ENCODE measurements at regions not wholly inside any gene's neighbourhood (a gene's known extent, or its start where the extent isn't known, plus 50 kb on each side); places are given as distances from the start of the nearest gene placed in this dataset.

DNA sequence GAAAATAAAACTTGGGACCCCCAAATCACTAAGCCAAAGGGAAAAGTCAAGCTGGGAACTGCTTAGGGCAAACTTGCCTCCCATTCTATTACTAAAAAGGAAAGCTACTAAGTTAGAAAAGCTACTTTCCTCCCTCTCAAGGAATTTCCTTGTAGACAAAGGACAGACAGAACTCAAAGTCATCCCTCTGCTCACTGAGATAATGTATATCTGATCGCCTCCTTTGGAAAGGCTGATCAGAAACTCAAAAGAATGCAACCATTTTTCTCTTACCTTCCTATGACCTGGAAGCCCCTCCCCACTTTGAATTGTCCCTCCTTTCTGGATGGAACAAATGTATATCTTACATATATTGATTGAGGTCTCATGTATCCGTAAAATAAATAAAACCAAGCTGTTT is 190.5 kb upstream of the DCN start:
- no peak for DNase-seq

GRCh38 chr12:91370086-91370868 is 187.7 kb upstream of the DCN start:
- DNase-seq: no peak

DNA sequence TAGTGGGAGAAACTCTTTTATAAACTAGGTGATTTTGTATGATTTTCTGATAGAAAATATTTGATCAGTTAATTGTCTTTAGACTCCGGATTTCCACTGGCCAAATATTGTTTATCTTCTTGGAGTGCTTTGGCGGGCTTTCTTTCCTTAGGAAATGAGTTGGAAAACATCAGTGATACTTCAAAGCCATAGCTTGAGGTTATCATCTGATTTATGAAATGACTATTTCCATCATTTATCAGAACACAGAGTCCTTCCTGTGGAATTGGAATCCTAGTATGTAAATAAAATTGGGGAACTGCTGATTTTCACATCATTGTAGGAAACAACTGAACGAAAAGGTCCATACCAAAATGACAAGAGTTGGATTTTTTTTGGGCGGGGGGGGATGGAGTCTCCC is 186.0 kb upstream of the DCN start:
- no peak for DNase-seq

DNA sequence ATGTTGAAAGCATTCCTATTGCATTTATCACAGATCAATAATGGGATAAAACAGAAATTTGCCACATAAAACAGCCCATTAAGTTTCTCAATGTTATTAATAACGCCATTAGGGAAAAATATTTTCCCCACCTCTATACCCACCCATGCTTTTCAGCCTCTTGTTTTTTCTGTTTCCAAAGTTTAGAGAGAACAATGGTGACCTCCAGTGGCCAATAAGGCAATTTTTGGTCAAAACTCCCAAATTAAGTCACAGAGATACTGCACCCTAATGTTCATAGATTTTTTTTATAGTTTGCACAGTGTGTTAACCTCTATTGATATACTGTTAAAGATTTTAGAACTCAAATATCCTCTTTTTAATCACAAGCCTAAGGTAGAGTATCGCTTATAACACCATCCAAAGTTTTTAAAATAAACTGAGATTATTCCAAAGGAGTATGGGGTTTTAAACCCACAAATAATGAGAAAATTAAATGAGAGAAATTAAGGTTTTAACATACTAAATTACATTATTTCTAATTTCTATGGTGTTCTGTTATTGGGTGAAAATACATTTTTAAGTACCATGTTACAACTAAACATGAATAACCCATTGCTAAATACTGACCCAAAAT is 184.7 kb upstream of the DCN start:
- DNase-seq: no peak

GRCh38 chr12:91364471-91365184 is 182.0 kb upstream of the DCN start:
- no peak for DNase-seq

DNA sequence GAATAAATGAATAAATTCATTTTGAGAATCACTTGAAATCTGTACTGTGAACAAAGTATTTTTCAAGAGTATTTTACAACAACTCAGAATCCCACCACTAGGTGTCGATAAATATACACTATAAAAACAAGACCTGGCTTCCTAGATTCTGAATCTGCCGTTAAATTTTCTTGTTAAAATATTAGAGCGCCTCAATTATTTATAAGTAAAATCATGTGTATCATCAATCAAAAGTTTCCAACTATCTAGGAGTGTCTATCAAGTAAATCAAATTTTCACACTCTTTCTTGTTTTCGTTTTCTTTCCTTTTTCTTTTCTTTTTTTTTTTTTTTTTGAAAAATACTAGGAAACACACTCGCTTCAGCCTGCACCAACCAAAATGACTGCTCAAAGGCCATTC is 179.2 kb upstream of the DCN start:
- no peak for DNase-seq

GRCh38 chr12:91357381-91357780 is 174.8 kb upstream of the DCN start:
- no peak for DNase-seq

DNA sequence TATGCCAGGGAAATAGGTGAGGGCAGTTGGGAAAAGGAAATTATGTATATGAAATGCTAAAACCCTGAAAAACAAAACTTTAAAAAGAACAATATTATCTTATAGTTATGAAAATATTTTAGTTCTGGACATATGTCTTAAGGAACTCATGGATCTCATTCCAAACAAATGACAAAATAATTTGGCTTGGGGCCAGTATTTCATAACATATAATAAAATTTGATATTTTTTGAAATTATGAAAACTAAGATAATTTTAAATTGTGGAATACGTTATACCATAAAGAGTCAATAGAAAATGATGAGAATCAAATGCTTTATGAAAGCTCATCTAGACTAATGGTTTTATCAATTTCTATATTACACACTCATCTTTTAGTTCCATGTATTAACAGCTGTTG is 173.8 kb upstream of the DCN start:
- DNase-seq: no peak

GRCh38 chr12:91355150-91356006 is 172.8 kb upstream of the DCN start:
- peak; percentile 60 for DNase-seq

- DNase-seq: no peak
These were observed 170.6 kb upstream of the DCN start for GRCh38 chr12:91353266-91353665.

- no peak for DNase-seq
These were observed 166.9 kb upstream of the DCN start for GRCh38 chr12:91349476-91349875.

- no peak for DNase-seq
These were observed 165.0 kb upstream of the DCN start for GRCh38 chr12:91347481-91348214.

GRCh38 chr12:91346827-91347226 is 164.2 kb upstream of the DCN start:
- no peak for DNase-seq

- DNase-seq: no peak
These were observed 161.8 kb upstream of the DCN start for GRCh38 chr12:91344408-91344807.

GRCh38 chr12:91343010-91343409 is 160.4 kb upstream of the DCN start:
- DNase-seq: no peak

DNA sequence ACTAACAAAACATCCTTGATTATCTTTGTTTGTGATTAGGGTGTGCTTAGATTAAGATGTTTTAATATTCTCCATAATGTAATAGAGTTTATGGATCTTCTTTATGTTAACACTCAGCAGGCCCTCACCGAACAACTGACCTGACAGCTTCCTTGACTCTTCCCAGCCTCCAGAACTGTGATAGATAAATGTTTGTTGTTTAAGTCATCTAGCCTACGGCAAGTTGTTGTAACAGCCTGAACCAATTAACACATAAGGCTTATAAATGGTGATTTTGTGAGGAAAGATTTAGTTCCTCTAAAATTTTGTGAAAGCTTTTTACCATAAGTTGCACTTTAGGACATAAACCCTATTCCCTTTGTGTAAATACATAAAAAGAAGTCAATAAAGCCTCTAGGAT is 156.5 kb upstream of the DCN start:
- DNase-seq: no peak

DNA sequence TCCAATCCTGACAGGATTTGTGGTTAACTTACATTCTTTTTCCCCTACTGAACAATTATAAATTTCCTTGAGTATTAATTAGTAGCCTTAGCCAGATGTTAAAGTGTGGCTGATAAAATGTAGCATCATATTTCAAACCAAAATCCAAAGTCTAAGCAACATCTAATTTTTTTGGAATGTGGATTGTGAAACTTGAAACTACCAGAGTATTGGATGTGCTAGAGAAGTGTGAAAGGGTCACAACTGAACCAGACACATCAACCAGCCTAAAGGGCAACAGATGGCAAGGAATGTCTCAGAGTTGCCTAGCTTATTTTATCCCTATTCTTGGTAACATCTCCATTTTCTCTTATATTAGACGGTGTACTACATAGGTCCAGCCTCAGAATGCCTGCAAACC is 153.1 kb upstream of the DCN start:
- no peak for DNase-seq

DNA sequence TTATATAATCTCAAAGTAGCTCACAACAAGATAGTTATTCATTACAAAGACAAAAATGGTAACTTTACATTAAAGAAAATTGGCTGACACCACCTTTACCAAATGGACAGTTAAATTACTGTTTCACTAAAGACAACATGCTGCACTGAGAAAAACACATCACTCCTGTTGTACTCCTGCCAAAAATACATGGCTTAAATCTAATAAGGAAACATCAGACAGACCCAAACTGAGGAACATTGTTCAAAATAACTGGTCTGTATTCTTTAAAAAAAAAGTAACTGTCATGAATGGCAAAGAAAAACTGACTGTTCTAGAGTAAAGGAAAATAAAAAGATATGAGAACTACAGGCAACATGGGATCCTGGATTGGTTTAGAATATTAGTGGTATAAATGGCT is 151.3 kb upstream of the DCN start:
- DNase-seq: no peak

GRCh38 chr12:91332302-91332701 is 149.7 kb upstream of the DCN start:
- DNase-seq: no peak

DNA sequence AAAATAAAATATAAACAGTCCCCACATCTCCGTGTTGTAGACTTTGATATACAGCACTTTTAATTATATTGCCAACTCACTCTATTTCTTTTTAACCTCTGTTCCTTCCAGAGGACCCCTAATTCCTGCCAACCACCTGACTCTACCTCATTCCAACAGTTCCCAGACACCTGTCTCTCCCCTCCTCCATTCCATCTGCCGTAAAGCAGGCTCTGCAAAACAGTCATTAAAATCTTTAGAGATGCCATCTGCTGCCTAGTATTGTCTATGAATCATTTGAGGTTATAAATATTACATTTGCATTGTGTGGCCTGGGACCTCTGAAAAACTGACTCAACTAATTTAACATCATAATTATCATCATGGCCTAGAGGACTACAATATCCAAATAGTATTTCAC is 148.8 kb upstream of the DCN start:
- DNase-seq: no peak

DNA sequence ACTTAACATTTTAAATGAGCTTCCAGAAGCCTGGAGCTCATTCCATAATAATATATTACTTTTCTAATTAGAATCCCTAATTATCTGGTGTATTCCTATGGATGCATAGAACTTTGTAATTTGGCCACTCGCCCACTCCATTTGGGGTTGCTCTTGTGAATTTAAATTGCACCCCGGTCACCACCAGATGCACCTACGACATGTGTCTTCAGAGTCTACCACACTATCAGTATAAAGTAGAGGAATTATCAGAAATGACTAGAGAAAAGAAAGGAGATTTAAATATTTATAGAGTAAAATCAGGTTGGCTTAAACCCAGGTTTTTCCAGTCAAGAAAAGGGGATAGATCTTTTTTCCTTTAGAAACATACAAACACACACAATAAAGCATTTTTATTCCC is 145.8 kb upstream of the DCN start:
- no peak for DNase-seq

DNA sequence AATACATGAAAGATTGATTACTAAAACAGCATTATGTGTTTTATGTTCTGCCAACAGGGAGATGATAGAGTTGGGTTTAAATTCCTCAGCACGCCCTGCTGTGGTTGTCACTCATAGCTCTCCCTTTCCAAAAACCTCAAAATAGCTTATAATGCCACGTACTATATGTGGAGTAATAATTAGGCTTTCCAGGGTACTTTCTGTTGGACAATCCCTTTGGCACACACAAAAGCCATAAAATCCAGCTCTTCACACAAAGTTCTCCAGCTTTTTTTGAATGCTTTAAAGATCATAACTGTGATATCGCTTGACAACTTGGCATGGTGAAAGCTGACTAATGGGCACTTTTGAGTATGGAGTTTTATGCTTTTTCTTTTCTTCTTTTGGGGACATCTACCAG is 145.3 kb upstream of the DCN start:
- DNase-seq: no peak

GRCh38 chr12:91327131-91327530 is 144.5 kb upstream of the DCN start:
- no peak for DNase-seq

Measured in stimulated activated CD4-positive, alpha-beta T cell treated with anti-CD3 and anti-CD28 coated beads, Interleukin-15, amount 100 ng/mL, for 24 hours (primary cell).